ENCODE measurements at regions not wholly inside any gene's neighbourhood (a gene's known extent, or its start where the extent isn't known, plus 50 kb on each side); places are given as distances from the start of the nearest gene placed in this dataset.

- H2AFZ ChIP-seq = no peak overlapping the region
- H3K36me3 Mint-ChIP-seq (ENCODE audit: low read depth) = no peaks in the 10 kb centered on the region
- H3K4me2 ChIP-seq = no peak overlapping the region
- H3K9me2 ChIP-seq (ENCODE audit: insufficient read depth) = 0 out of 2 replicates have a peak, but pooled peaks cover 4% of the 10 kb centered on the region
- ATAC-seq (no peak), DNase-seq (ENCODE audit: low spot score) (no peak)
- TF ChIP-seq CREB1 (CRISPR knock-in tag; IDR thresholded peaks at IDR 0.05; ENCODE audit: low read depth) = no peak
- TF ChIP-seq, protein P1, sequence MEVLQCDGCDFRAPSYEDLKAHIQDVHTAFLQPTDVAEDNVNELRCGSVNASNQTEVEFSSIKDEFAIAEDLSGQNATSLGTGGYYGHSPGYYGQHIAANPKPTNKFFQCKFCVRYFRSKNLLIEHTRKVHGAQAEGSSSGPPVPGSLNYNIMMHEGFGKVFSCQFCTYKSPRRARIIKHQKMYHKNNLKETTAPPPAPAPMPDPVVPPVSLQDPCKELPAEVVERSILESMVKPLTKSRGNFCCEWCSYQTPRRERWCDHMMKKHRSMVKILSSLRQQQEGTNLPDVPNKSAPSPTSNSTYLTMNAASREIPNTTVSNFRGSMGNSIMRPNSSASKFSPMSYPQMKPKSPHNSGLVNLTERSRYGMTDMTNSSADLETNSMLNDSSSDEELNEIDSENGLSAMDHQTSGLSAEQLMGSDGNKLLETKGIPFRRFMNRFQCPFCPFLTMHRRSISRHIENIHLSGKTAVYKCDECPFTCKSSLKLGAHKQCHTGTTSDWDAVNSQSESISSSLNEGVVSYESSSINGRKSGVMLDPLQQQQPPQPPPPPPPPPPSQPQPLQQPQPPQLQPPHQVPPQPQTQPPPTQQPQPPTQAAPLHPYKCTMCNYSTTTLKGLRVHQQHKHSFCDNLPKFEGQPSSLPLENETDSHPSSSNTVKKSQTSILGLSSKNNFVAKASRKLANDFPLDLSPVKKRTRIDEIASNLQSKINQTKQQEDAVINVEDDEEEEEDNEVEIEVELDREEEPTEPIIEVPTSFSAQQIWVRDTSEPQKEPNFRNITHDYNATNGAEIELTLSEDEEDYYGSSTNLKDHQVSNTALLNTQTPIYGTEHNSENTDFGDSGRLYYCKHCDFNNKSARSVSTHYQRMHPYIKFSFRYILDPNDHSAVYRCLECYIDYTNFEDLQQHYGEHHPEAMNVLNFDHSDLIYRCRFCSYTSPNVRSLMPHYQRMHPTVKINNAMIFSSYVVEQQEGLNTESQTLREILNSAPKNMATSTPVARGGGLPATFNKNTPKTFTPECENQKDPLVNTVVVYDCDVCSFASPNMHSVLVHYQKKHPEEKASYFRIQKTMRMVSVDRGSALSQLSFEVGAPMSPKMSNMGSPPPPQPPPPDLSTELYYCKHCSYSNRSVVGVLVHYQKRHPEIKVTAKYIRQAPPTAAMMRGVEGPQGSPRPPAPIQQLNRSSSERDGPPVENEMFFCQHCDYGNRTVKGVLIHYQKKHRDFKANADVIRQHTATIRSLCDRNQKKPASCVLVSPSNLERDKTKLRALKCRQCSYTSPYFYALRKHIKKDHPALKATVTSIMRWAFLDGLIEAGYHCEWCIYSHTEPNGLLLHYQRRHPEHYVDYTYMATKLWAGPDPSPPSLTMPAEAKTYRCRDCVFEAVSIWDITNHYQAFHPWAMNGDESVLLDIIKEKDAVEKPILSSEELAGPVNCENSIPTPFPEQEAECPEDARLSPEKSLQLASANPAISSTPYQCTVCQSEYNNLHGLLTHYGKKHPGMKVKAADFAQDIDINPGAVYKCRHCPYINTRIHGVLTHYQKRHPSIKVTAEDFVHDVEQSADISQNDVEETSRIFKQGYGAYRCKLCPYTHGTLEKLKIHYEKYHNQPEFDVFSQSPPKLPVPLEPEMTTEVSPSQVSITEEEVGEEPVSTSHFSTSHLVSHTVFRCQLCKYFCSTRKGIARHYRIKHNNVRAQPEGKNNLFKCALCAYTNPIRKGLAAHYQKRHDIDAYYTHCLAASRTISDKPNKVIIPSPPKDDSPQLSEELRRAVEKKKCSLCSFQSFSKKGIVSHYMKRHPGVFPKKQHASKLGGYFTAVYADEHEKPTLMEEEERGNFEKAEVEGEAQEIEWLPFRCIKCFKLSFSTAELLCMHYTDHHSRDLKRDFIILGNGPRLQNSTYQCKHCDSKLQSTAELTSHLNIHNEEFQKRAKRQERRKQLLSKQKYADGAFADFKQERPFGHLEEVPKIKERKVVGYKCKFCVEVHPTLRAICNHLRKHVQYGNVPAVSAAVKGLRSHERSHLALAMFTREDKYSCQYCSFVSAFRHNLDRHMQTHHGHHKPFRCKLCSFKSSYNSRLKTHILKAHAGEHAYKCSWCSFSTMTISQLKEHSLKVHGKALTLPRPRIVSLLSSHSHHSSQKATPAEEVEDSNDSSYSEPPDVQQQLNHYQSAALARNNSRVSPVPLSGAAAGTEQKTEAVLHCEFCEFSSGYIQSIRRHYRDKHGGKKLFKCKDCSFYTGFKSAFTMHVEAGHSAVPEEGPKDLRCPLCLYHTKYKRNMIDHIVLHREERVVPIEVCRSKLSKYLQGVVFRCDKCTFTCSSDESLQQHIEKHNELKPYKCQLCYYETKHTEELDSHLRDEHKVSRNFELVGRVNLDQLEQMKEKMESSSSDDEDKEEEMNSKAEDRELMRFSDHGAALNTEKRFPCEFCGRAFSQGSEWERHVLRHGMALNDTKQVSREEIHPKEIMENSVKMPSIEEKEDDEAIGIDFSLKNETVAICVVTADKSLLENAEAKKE (CRISPR knock-in tag; IDR thresholded peaks at IDR 0.05) = no peak
- TF ChIP-seq, protein P2, sequence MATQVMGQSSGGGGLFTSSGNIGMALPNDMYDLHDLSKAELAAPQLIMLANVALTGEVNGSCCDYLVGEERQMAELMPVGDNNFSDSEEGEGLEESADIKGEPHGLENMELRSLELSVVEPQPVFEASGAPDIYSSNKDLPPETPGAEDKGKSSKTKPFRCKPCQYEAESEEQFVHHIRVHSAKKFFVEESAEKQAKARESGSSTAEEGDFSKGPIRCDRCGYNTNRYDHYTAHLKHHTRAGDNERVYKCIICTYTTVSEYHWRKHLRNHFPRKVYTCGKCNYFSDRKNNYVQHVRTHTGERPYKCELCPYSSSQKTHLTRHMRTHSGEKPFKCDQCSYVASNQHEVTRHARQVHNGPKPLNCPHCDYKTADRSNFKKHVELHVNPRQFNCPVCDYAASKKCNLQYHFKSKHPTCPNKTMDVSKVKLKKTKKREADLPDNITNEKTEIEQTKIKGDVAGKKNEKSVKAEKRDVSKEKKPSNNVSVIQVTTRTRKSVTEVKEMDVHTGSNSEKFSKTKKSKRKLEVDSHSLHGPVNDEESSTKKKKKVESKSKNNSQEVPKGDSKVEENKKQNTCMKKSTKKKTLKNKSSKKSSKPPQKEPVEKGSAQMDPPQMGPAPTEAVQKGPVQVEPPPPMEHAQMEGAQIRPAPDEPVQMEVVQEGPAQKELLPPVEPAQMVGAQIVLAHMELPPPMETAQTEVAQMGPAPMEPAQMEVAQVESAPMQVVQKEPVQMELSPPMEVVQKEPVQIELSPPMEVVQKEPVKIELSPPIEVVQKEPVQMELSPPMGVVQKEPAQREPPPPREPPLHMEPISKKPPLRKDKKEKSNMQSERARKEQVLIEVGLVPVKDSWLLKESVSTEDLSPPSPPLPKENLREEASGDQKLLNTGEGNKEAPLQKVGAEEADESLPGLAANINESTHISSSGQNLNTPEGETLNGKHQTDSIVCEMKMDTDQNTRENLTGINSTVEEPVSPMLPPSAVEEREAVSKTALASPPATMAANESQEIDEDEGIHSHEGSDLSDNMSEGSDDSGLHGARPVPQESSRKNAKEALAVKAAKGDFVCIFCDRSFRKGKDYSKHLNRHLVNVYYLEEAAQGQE (IDR thresholded peaks at IDR 0.05; ENCODE audit: unreplicated experiment) = no peak
- TF ChIP-seq, protein P3, sequence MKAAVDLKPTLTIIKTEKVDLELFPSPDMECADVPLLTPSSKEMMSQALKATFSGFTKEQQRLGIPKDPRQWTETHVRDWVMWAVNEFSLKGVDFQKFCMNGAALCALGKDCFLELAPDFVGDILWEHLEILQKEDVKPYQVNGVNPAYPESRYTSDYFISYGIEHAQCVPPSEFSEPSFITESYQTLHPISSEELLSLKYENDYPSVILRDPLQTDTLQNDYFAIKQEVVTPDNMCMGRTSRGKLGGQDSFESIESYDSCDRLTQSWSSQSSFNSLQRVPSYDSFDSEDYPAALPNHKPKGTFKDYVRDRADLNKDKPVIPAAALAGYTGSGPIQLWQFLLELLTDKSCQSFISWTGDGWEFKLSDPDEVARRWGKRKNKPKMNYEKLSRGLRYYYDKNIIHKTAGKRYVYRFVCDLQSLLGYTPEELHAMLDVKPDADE (IDR thresholded peaks at IDR 0.05) = no peak
- no peak for TF ChIP-seq STAT1 (IDR thresholded peaks at IDR 0.05; ENCODE audit: unreplicated experiment)
- TF ChIP-seq EZH2phosphoT487 (IDR thresholded peaks at IDR 0.05; ENCODE audit: unreplicated experiment) = no peak
- TF ChIP-seq NANOG (IDR thresholded peaks at IDR 0.05; ENCODE audit: borderline replicate concordance) = no peak
- TF ChIP-seq, protein P4, sequence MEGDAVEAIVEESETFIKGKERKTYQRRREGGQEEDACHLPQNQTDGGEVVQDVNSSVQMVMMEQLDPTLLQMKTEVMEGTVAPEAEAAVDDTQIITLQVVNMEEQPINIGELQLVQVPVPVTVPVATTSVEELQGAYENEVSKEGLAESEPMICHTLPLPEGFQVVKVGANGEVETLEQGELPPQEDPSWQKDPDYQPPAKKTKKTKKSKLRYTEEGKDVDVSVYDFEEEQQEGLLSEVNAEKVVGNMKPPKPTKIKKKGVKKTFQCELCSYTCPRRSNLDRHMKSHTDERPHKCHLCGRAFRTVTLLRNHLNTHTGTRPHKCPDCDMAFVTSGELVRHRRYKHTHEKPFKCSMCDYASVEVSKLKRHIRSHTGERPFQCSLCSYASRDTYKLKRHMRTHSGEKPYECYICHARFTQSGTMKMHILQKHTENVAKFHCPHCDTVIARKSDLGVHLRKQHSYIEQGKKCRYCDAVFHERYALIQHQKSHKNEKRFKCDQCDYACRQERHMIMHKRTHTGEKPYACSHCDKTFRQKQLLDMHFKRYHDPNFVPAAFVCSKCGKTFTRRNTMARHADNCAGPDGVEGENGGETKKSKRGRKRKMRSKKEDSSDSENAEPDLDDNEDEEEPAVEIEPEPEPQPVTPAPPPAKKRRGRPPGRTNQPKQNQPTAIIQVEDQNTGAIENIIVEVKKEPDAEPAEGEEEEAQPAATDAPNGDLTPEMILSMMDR (conservative IDR thresholded peaks at IDR 0.05; ENCODE audit: low read depth in 2 of 2) = no peak
- no peak for TF ChIP-seq POLR2AphosphoS5 (IDR thresholded peaks at IDR 0.05; ENCODE audit: low read depth)
- TF ChIP-seq JUNB (IDR thresholded peaks at IDR 0.05; ENCODE audit: unreplicated experiment) = no peak
- no peak for TF ChIP-seq EZH2 (IDR thresholded peaks at IDR 0.05; ENCODE audit: low read depth, unreplicated experiment)
- no peak for TF ChIP-seq ZNF114 (CRISPR knock-in tag; IDR thresholded peaks at IDR 0.05)
- no peak for TF ChIP-seq ZNF331 (CRISPR knock-in tag; IDR thresholded peaks at IDR 0.05; ENCODE audit: low read depth)
- H3K4me3 ChIP-seq = no peak overlapping the region
- no peak overlapping the region for H3K27ac ChIP-seq (ENCODE audit: low read depth)
- H3K4me3 Mint-ChIP-seq = no peak overlapping the region
- no peaks in the 10 kb centered on the region for H3K4me1 ChIP-seq (ENCODE audit: insufficient read depth)
- H3K27me3 ChIP-seq (ENCODE audit: insufficient read depth) = no peaks in the 10 kb centered on the region
- no peaks in the 10 kb centered on the region; the same call in 2 of the 3 replicates for H3K9me3 Mint-ChIP-seq
- H3K27ac Mint-ChIP-seq = no peak overlapping the region
- H3K27me3 Mint-ChIP-seq (ENCODE audit: insufficient read depth, low read depth, poor library complexity) = peaks cover 1% of the 10 kb centered on the region
- no peaks in the 10 kb centered on the region for H3K79me2 ChIP-seq (replicated peaks; ENCODE audit: insufficient read depth)
- H3K36me3 ChIP-seq (ENCODE audit: insufficient read depth) = no peaks in the 10 kb centered on the region; the same call in 1 of the 2 replicates
- H3K4me1 Mint-ChIP-seq = no peaks in the 10 kb centered on the region
- H3F3A ChIP-seq (replicated peaks; ENCODE audit: low read depth) = no peaks in the 10 kb centered on the region
- H4K20me1 ChIP-seq (replicated peaks; ENCODE audit: insufficient read depth) = no peaks in the 10 kb centered on the region
These were observed 376.4 kb upstream of the IGFBP3 start for GRCh38 chr7:46297515-46297914.
